Posterior vena cava (tissue), 2 donors: ENCODE measurements at regions not wholly inside any gene's neighbourhood (a gene's known extent, or its start where the extent isn't known, plus 50 kb on each side); places are given as distances from the start of the nearest gene placed in this dataset.

Experiments used
- DNase-seq: peaks from one replicate; pipeline ENCODE4 v3.0.0-alpha.2; 2020; ENCODE audit warnings: low spot score
- intact Hi-C, 2 donors: fragments of 100-400 bp; cut with DNase I; formaldehyde crosslinking; loops; one replicate each; pipeline versions ENCODE4 v1.14.1 to v1.14.2; 2022 to 2023
- donor health status: DM: yes; HTN: yes; CAD: no.
- donor health status: DM: yes; HTN: yes; CAD: no.

DNA sequence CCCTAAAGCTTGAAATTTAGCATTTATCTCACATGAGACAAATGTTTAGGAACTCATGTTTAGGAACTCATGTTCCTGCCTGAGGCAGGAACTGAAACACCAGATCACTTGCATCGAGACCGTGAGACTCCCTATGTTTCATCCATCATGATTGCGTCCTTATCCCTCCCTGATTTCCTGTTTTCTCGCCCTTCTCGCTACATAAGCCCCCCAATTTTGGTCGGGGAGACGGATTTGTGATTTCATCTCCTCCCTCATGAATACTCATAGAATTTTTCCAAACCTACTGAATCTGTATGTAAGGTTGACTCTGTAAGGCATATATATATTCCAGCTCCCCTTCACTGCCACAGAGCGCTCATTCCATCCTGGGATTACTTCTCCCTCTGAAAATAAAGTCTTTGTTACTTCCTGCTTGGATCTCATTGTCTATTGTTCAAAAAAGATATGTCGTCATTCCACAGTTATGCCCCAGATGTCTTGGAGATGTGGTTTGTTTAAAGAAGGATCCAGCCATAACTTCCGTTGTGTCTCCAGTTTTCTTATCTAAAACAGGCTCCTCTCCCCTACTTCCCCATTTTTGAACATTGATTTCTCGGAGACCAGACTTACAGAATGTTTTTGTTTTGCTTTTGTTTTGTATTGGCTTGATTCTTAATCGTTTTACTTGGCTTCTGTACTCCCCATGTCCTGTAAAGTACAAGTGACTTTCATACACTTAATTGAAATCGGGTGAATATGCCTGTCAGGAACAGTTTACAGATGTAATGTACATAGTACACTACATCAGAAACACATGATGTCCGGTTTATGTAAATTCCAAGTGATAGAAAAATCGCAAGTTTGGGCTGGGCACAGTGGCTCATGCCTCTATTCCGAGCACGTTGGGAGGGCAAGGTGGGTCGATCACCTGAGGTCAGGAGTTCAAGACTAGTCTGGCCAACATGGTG lies 118.7 kb downstream of the HFE start:
- intact Hi-C loops: loop anchor here in 1 of 2 donors (10.0 kb wide), 1 partner anchor 81 kb away; a partner anchor contains a TSS
- DNase-seq: no peak

DNA sequence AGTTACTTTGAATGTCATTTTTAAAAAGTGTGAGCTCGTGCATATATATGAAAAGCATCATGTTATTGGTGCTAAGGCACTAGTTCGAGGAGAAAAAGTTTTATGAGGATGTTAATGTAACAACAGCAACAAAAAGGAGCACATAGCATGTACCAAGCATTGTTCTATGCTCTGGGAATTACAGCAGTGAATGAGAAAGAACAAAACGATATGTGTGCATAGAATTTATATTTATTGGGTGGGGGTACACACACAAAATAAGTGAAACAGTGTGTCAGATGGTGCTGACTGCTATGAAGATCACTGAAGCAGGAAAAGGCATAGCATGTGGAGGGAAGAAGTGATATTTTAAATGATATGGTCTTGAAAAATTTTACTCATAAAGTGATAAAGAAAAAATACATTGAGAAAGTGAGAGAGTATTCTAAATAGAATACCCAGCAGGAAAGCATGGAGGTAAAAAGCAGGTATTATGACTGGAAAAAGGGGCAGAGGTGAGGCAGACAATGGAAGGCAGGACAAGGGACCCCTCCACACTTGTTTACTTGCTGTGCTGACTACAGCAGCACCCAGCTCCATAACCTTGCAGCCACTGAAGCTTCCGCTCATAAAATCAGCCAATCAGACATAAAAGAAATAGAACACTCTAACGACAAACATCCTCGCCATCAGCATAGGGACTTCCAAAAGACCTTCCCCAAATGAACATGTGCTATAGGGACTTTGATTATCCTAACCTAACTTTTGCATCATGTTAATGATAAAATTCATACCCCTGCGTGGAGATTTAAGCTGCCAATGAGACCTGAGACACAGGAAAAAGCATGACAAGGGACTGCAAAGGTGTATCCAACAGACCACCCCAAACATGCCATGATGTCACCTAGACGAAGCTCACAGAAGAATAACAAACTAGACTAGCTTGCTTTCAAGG lies 119.9 kb downstream of the HFE start:
- intact Hi-C loops: loop anchor here in 1 of 2 donors (10.0 kb wide), 1 partner anchor 82 kb away; a partner anchor contains a TSS
- DNase-seq: no peak

DNA sequence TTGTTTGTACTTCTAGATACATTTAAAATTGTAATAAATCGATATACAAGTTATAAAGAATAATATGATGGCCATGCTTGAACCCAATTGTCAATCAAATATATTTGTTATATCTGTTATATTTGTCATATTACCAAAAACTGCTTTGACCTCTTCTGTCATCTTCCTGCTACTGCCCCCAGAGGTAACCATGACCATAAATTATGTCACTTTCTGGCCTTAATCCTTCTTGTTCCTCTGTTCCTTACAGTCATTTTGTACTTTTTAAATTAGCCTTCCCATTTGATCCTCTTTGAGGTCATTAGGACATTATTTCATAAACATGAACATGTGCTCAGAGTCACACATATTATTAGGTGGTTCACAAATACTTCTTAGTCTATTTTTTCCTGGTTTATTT lies 124.7 kb downstream of the HFE start:
- intact Hi-C loops: no loop called here
- DNase-seq: no peak

DNA sequence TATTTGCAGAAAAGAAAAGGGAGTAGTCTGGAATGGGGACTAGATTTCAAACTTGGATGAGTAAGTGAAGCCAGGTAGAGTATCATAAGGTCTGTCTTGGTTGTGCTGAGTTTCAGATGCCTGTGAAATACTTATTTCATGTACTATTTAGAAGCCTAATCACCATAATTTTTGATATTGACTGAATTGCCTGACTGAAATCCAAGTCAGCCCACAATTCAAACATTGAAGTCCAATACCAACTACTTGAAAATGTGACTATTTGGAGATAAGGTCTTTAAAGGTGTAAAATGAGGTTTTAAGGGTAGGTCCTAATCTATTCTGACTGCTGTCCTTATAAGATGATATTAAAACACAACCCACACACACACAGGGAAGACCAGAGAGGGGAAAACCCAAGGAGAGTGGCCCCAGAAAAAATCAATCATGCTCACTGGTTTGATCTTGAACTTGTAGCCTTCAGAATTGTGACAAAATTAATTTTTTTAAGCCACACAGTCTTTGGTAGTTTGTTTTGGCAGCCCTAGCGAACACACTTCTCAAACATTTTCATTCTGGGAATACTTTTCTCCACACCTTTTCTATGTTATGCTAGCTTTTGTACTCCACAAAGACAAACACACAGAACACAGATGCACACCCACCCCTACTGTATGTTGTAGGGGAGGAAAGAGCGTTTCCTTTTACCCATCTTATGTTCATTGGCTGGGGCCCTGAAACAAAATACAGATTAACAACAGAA lies 126.3 kb downstream of the HFE start:
- DNase-seq: no peak
- intact Hi-C loops: no loop called here

DNA sequence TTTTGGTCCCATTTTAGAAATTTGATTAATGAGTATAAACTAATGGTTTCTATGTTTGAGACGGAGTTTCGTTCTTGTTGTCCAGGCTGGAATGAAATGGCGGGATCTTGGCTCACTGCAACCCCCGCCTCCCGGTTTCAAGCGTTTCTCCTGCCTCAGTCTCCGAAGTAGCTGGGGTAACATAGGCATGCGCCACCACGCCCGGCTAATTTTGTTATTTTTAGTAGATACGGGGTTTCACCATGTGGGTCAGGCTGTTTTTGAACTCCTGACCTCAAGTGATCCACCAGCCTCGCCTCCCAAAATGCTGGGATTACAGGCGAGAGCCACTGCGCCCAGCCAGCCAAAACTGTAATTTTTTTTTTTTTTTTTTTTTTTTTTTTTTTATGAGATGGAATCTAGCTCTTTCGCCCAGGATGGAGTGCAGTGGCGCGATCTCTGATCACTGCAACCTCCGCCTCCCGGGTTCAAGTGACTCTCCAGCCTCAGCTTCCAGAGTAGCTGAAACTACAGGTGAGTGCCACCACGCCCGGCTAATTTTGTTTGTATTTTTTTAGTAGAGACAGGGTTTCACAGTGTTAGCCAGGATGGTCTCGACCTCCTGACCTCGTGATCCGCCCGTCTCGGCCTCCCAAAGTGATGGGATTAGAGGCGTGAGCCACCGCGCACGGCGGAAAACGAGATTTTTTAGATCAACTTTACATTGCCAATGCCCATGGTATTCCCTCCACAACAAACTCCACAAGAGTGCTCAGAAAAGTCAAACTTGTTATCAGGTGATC lies 127.8 kb downstream of the HFE start:
- intact Hi-C loops: no loop called here
- DNase-seq: no peak

DNA sequence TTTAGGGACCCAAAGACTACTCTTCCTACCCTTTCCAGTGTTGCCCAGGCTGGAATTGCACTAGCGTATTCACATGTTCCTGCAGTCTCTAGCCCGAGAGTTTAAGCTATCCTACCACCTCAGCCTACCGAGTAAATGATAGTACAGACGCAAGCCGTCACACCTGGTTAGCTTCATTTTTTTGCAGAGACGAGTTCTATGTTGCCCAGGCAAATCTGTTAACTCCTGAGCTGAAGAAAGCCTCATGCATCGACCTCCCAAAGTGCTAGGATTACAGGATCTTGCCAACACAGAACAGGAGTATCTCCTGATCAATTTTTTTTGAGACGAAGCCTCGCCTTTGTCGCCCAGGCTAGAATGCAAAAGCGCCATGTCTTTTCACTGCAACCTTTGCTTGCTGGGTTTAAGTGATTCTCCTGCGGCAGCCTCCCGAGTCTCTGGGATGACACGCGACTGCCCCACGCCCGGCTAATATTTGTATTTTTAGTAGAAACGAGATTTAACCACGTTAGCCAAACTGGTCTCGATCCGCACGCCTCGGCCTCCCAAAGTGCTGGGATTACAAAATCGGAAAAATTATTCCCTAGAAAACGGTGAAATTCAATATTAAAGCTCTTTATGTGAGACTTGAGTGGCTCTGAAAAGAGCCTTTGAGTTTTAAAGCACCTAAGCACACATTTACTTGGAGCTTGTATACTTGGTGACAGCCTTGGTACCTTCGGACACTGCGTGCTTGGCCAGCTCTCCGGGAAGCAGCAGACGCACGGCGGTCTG lies 128.5 kb downstream of the HFE start:
- no peak for DNase-seq
- intact Hi-C loops: no loop called here

DNA sequence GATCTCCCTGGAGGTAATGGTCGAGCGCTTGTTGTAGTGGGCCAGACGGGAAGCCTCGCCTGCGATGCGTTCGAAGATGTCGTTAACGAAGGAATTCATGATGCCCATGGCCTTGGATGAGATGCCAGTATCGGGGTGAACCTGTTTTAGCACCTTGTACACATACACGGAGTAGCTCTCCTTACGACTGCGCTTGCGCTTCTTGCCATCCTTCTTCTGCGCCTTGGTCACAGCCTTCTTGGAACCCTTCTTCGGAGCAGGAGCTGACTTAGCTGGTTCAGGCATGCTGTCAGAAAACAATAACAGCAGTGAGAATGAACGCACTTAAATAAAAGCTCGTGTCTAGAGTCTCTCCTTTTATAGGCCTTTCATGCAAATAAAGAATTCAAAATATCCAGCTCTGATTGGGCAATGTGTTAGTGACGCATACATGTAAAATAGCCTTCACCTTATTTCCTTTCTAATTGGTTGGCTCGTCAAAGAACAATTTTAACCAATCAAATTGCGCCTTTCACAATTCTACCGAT lies 129.2 kb downstream of the HFE start:
- peak; percentile 88 for DNase-seq
- intact Hi-C loops: no loop called here

DNA sequence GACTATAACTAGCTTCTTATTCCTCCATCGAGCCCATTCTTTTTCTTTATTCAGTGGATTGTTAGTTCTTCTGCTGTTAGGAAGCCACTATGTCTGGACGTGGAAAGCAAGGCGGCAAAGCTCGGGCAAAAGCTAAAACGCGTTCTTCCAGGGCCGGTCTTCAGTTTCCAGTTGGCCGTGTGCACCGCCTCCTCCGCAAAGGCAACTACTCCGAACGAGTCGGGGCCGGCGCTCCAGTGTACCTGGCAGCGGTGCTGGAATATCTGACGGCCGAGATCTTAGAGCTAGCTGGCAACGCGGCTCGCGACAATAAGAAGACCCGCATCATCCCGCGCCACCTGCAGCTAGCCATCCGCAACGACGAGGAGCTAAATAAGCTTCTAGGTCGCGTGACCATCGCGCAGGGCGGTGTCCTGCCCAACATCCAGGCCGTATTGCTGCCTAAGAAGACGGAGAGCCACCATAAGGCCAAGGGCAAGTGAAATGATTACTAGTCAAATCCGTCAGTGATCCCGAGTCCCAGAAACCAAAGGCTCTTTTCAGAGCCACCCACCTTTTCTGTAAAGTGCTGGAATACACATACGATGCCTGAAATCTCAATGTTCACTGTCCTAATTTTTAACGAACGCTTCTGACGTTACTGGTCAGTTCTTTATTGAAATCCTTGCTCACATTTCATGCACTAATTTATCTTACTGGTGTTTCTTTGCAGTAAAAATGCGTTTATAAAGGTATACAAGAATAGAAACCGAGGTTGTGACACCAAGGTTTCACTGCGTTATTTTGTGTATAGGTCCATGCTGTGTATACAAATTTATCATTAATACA lies 129.9 kb downstream of the HFE start:
- intact Hi-C loops: no loop called here
- peak; percentile 96 for DNase-seq

DNA sequence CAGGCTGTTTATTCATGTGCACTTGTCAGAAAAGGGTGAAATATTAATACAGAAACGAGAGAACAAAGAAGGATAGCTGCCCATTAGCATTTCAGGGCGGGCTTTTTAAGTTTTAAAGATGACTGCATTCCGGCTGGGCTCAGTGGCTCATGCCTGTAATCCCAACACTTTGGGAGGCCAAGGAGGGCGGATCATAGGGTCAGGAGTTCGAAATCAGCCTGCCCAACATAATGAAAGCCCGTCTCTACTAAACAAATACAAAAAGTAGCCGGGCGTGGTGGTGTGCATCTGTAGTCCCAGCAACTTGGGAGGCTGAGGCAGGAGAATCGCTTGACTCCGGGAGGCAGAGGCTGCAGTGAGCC lies 130.5 kb downstream of the HFE start:
- no peak for DNase-seq
- intact Hi-C loops: no loop called here

DNA sequence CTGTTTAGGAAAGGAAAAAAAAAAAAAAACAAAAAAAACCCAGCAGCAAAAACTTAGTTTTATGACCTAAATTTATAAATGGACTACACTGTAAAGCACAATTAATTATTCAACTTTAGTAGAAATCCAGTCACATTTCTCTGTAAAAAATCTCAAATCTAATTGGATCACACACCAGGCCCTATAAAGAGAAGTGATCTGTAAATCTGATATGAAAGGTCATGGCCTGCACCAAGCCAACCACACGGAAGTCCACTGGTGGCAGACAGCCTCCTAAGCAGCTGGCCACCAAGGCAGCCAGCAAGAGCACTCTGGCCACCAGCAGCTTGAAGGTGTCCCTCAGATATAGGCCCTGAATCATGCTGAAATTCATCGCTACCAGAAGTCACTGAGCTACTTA lies 131.6 kb downstream of the HFE start:
- intact Hi-C loops: no loop called here
- DNase-seq: no peak

DNA sequence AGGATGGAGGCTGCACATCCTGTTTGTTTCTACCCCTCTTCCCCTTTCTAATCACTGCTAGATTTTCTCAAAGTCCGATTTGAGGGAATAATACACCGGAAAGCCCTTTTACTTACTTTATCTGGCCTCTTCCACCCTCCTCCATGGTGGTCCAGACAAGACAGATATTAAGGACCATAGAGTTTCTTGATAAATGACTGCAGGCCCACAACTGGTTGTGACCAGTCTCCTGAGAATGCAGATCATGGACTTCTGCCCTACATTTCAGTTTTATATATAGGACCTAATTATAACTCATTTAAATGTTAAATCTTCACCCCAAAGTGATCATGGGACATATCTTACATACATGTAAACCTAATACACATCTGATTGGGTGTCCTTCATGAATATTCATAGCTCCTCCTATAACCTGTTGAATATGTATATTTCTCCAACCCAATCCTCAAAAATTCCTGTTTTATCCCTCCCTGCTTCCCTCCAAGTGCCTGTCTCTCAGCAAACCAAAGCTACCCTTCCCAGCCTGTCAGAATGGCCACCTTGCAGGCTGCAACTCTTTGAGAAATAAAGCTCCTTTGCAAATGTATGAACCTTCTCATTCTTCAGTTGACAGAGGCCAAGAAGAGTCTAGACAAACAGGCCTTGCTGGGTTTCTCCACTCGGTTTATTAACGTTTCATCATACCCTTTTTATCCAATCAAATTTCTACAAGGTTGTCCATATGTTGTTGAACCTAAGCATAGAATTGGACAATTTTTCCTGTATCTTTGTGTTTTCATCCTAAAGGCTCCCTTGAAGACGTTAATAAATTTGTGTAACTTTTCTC lies 133.1 kb downstream of the HFE start:
- intact Hi-C loops: no loop called here
- no peak for DNase-seq

DNA sequence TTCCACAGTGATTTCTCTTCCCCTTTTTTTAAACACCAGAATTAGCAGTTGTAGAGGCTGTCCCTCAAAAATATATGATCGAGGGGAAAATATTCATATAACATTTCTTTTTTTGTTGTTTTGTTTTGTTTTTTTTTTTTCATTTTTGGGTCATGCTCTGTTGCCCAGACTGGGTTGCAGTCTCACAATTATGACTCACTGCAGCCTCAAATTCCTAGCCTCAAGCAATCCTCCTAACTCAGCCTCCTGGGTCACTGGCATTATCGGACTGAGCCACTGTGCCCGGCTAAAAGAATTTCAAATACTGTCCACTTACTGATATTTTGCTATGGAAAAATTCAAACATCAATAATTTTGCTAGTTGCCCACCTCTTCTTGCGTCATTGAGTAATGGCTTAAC lies 134.0 kb downstream of the HFE start:
- intact Hi-C loops: no loop called here
- no peak for DNase-seq

DNA sequence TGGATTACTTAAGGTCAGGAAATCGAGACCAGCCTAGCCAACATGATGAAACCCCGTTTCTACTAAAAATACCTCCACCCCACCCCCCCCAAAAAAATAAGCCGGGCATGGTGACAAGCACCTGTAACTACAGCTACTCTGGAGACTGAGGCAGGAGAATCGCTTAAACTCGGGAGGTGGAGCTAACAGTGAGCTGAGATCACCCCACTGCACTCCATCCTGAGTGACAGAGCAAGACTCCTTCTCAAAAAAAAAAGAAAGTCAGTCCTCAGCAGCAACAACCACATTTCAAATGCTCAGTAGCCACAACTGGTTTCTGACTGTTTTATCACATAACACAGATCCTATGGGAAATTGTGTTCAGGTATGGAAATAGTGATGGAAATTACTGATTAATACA lies 135.3 kb downstream of the HFE start:
- intact Hi-C loops: no loop called here

GRCh38 chr6:26223228-26223627 lies 136.0 kb downstream of the HFE start:
- intact Hi-C loops: no loop called here
- no peak for DNase-seq

More for the DNA sequence above, 135.3 kb downstream of the HFE start:
- DNase-seq: no peak

DNA sequence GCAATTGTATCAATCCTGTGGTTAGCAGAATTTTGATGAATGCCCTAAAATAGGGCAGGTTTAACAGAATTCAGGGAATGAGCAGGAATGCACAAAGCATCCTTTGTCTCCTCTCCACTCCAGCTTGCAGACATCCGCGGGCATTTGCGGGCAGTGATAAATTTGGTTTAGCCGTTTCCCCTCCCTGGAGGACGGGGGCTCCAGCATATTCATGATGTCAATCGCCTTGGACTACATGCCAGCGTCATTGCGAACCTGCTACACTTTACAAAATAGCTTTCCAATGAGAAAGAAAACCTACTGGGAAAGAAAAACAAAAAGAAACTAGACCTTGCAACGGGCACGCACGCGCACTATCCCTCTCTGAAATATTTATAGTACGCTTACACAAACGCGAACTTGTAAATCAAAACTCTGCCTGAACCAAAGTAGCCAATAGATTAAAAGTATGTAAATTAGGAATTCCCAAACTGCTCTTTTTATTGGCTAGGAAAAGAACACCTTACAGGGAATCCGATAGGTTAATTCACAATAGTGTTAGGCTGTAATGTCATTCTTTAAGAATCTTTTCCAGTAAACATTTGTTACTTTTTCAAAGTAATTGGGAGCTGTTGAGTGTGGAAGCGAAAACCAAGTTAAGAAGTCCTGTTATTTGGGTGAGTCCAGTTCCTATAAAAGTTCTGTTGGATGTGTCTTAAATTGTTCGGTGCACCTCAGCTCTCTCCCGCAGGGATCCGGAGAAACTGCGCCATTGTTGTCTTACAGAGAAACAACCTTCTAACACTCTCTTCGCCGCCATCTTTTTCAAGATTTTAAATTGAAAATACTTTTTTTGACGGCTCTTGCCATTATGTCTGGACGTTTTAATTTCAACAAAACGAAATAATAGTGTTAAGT lies 136.7 kb downstream of the HFE start:
- intact Hi-C loops: no loop called here

More for the DNA sequence above, 136.7 kb downstream of the HFE start:
- DNase-seq: no peak
